WTC11 (cell line): ENCODE measurements at regions not wholly inside any gene's neighbourhood (a gene's known extent, or its start where the extent isn't known, plus 50 kb on each side); places are given as distances from the start of the nearest gene placed in this dataset.

Experiments used
- ATAC-seq: fragments of 200-7000 bp; cut with Tn5 transposase; 2 replicates; pipeline ENCODE4 v1.10.0; 2021; ENCODE audit warnings: mild to moderate bottlenecking, moderate library complexity
- CTCF ChIA-PET: fragments of 300-600 bp; sonication (Branson Sonifier 250); formaldehyde crosslinking; loops from one replicate; lab custom pipeline; 2021; ENCODE audit warnings: antibody characterized with exemption; lab: Charles Lee
- POLR2A ChIA-PET: fragments of 350-600 bp; sonication (Branson Sonifier 250); formaldehyde crosslinking; loops from one replicate; lab custom pipeline; 2021; ENCODE audit warnings: antibody characterized with exemption; lab: Charles Lee
- DNase-seq: peaks from one replicate; pipeline ENCODE4 v3.0.0; 2021; ENCODE audit warnings: low spot score
- H3K27ac Mint-ChIP-seq: 2 replicates; pipeline ENCODE4 v1.8.0; 2021; ENCODE audit warnings: mixed read lengths
- H3K27me3 Mint-ChIP-seq: 2 replicates; pipeline ENCODE4 v1.8.0; 2021; ENCODE audit warnings: low read depth, mild to moderate bottlenecking, moderate library complexity, mixed read lengths
- H3K36me3 Mint-ChIP-seq: 2 replicates; pipeline ENCODE4 v1.8.0; 2021; ENCODE audit warnings: mixed read lengths
- H3K4me1 Mint-ChIP-seq: 2 replicates; pipeline ENCODE4 v1.8.0; 2022; ENCODE audit warnings: mixed read lengths
- H3K4me3 Mint-ChIP-seq: 2 replicates; pipeline ENCODE4 v1.8.0; 2021; ENCODE audit warnings: mild to moderate bottlenecking, moderate library complexity, mixed read lengths
- H3K9me3 Mint-ChIP-seq: 2 replicates; pipeline ENCODE4 v1.8.0; 2021; ENCODE audit warnings: mixed read lengths
- CREB1 ChIP-seq: sonication (generic); formaldehyde crosslinking; IDR thresholded peaks from 2 replicates; pipeline ENCODE4 v1.8.0; 2023; ENCODE audit warnings: mild to moderate bottlenecking, missing genetic modification reagents
- ELF4 ChIP-seq: sonication (generic); formaldehyde crosslinking; IDR thresholded peaks from 2 replicates; pipeline ENCODE4 v1.8.1; 2022; ENCODE audit warnings: low read depth, mild to moderate bottlenecking, moderate library complexity, missing genetic modification reagents
- EMX1 ChIP-seq: fragments of 250-450 bp; sonication (Bioruptor Pico); IDR thresholded peaks from 2 replicates; pipeline ENCODE4 v1.8.0; 2021; ENCODE audit warnings: mild to moderate bottlenecking
- HMGA2 ChIP-seq: fragments of 250-450 bp; sonication (Bioruptor Pico); IDR thresholded peaks from 2 replicates; pipeline ENCODE4 v1.4.0; 2021; ENCODE audit warnings: mild to moderate bottlenecking, moderate library complexity
- IRF2 ChIP-seq: sonication (generic); formaldehyde crosslinking; IDR thresholded peaks from 2 replicates; pipeline ENCODE4 v1.8.0; 2022; ENCODE audit warnings: low read depth, missing genetic modification reagents, borderline replicate concordance
- MXD4 ChIP-seq: fragments of 250-450 bp; sonication (Bioruptor Pico); IDR thresholded peaks from 2 replicates; pipeline ENCODE4 v1.8.0; 2021; ENCODE audit warnings: mild to moderate bottlenecking, moderate library complexity, borderline replicate concordance
- NR1H2 ChIP-seq: sonication (generic); formaldehyde crosslinking; IDR thresholded peaks from 2 replicates; pipeline ENCODE4 v1.9.0; 2021; ENCODE audit warnings: mild to moderate bottlenecking, moderate library complexity, missing genetic modification reagents
- RORB ChIP-seq: fragments of 250-450 bp; sonication (Bioruptor Pico); IDR thresholded peaks from 2 replicates; pipeline ENCODE4 v1.9.0; 2021; ENCODE audit warnings: mild to moderate bottlenecking
- TF ChIP-seq, protein P1 (sequence below): fragments of 250-450 bp; sonication (Bioruptor Pico); IDR thresholded peaks from 2 replicates; pipeline ENCODE4 v1.9.0; 2021; ENCODE audit warnings: mild to moderate bottlenecking
- TF ChIP-seq, protein P2 (sequence below): sonication (generic); formaldehyde crosslinking; IDR thresholded peaks from 2 replicates; pipeline ENCODE4 v1.8.1; 2023; ENCODE audit warnings: mild to moderate bottlenecking, missing genetic modification reagents, moderate library complexity
- TF ChIP-seq, protein P3 (sequence below): fragments of 250-450 bp; sonication (Bioruptor Pico); IDR thresholded peaks from 2 replicates; pipeline ENCODE4 v1.9.0; 2021; ENCODE audit warnings: mild to moderate bottlenecking
- TF ChIP-seq, protein P4 (sequence below): sonication (generic); formaldehyde crosslinking; IDR thresholded peaks from 2 replicates; pipeline ENCODE4 v1.8.0; 2022; ENCODE audit warnings: missing genetic modification reagents
- TF ChIP-seq, protein P5 (sequence below): sonication (generic); formaldehyde crosslinking; conservative IDR thresholded peaks from 2 replicates; pipeline ENCODE4 v1.8.1; 2022; ENCODE audit warnings: mild to moderate bottlenecking, missing genetic modification reagents
- TF ChIP-seq, protein P6 (sequence below): sonication (generic); formaldehyde crosslinking; IDR thresholded peaks from 2 replicates; pipeline ENCODE4 v1.8.0; 2022; ENCODE audit warnings: mild to moderate bottlenecking, missing genetic modification reagents
- TF ChIP-seq, protein P7 (sequence below): sonication (generic); formaldehyde crosslinking; IDR thresholded peaks from 2 replicates; pipeline ENCODE4 v1.8.0; 2022; ENCODE audit warnings: mild to moderate bottlenecking, missing genetic modification reagents
- TF ChIP-seq, protein P8 (sequence below): sonication (generic); formaldehyde crosslinking; IDR thresholded peaks from 2 replicates; pipeline ENCODE4 v1.8.1; 2023; ENCODE audit warnings: mild to moderate bottlenecking, moderate library complexity, missing genetic modification reagents
- TF ChIP-seq, protein P9 (sequence below): fragments of 250-450 bp; sonication (Bioruptor Pico); IDR thresholded peaks from 2 replicates; pipeline ENCODE4 v1.8.0; 2021; ENCODE audit warnings: mild to moderate bottlenecking

DNA sequence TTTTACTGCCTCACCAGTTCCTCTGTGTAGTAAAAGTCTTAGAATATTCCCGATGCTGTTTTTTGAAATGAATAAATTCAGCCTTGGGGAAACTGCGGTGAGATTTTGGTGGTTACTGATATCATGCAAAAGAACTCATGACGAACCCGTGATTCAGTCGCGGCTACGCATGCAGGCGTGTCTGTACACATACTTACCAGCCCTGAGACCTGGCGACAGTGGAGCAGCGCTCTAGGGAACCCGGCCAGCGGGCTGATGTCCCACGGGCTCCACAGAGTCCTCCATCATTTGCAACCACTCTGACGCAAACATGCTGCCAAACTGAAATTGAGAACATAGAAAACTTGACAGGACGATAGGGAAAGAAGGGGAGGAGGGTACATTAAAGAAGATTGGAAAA is 315.6 kb upstream of the DAB2 start (continued):
- TF ChIP-seq, protein P1, sequence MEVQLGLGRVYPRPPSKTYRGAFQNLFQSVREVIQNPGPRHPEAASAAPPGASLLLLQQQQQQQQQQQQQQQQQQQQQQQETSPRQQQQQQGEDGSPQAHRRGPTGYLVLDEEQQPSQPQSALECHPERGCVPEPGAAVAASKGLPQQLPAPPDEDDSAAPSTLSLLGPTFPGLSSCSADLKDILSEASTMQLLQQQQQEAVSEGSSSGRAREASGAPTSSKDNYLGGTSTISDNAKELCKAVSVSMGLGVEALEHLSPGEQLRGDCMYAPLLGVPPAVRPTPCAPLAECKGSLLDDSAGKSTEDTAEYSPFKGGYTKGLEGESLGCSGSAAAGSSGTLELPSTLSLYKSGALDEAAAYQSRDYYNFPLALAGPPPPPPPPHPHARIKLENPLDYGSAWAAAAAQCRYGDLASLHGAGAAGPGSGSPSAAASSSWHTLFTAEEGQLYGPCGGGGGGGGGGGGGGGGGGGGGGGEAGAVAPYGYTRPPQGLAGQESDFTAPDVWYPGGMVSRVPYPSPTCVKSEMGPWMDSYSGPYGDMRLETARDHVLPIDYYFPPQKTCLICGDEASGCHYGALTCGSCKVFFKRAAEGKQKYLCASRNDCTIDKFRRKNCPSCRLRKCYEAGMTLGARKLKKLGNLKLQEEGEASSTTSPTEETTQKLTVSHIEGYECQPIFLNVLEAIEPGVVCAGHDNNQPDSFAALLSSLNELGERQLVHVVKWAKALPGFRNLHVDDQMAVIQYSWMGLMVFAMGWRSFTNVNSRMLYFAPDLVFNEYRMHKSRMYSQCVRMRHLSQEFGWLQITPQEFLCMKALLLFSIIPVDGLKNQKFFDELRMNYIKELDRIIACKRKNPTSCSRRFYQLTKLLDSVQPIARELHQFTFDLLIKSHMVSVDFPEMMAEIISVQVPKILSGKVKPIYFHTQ (CRISPR knock-in tag), result no peak
- TF ChIP-seq, protein P2, sequence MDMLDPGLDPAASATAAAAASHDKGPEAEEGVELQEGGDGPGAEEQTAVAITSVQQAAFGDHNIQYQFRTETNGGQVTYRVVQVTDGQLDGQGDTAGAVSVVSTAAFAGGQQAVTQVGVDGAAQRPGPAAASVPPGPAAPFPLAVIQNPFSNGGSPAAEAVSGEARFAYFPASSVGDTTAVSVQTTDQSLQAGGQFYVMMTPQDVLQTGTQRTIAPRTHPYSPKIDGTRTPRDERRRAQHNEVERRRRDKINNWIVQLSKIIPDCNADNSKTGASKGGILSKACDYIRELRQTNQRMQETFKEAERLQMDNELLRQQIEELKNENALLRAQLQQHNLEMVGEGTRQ (CRISPR knock-in tag), result no peak
- TF ChIP-seq RORB (CRISPR knock-in tag) (no peak), ELF4 (CRISPR knock-in tag) (no peak), MXD4 (CRISPR knock-in tag) (no peak)
- TF ChIP-seq, protein P3, sequence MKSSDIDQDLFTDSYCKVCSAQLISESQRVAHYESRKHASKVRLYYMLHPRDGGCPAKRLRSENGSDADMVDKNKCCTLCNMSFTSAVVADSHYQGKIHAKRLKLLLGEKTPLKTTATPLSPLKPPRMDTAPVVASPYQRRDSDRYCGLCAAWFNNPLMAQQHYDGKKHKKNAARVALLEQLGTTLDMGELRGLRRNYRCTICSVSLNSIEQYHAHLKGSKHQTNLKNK (CRISPR knock-in tag), result no peak
- TF ChIP-seq, protein P4, sequence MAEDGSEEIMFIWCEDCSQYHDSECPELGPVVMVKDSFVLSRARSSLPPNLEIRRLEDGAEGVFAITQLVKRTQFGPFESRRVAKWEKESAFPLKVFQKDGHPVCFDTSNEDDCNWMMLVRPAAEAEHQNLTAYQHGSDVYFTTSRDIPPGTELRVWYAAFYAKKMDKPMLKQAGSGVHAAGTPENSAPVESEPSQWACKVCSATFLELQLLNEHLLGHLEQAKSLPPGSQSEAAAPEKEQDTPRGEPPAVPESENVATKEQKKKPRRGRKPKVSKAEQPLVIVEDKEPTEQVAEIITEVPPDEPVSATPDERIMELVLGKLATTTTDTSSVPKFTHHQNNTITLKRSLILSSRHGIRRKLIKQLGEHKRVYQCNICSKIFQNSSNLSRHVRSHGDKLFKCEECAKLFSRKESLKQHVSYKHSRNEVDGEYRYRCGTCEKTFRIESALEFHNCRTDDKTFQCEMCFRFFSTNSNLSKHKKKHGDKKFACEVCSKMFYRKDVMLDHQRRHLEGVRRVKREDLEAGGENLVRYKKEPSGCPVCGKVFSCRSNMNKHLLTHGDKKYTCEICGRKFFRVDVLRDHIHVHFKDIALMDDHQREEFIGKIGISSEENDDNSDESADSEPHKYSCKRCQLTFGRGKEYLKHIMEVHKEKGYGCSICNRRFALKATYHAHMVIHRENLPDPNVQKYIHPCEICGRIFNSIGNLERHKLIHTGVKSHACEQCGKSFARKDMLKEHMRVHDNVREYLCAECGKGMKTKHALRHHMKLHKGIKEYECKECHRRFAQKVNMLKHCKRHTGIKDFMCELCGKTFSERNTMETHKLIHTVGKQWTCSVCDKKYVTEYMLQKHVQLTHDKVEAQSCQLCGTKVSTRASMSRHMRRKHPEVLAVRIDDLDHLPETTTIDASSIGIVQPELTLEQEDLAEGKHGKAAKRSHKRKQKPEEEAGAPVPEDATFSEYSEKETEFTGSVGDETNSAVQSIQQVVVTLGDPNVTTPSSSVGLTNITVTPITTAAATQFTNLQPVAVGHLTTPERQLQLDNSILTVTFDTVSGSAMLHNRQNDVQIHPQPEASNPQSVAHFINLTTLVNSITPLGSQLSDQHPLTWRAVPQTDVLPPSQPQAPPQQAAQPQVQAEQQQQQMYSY (CRISPR knock-in tag), result no peak
- TF ChIP-seq, protein P5, sequence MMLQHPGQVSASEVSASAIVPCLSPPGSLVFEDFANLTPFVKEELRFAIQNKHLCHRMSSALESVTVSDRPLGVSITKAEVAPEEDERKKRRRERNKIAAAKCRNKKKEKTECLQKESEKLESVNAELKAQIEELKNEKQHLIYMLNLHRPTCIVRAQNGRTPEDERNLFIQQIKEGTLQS (CRISPR knock-in tag), result no peak

DNA sequence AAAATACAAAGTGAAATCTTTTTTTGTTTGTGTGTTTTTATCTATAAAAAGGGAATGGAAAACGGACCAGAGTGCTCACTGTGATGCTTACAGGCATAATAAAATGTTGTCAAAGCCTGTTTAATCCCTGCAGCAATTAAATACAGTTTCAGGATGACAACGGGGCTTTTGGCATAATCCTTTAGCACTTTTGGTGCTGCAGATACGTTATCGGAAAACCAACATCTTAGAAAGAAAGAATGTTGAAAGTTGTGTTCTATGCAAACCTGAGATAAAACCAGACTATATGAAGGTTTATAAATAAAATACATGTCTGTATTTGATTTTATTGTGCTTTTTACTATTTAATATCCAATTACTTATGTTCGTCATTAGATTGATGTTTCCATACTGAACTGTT is 307.4 kb upstream of the DAB2 start:
- ATAC-seq, result no peak
- Mint-ChIP-seq H3K9me3 (no peaks in the 10 kb centered on the region), H3K4me3 (no peak overlapping the region), H3K36me3 (no peaks in the 10 kb centered on the region), H3K27ac (no peak overlapping the region), H3K27me3 (no peaks in the 10 kb centered on the region), H3K4me1 (no peaks in the 10 kb centered on the region)
- POLR2A ChIA-PET, result interaction anchor here (0.8 kb wide), 1 partner anchor 41 kb away, joined by 6 read pairs; no protein-coding TSS in a partner anchor
- CTCF ChIA-PET, result no interaction called here
- DNase-seq, result no peak
- TF ChIP-seq, protein P6, sequence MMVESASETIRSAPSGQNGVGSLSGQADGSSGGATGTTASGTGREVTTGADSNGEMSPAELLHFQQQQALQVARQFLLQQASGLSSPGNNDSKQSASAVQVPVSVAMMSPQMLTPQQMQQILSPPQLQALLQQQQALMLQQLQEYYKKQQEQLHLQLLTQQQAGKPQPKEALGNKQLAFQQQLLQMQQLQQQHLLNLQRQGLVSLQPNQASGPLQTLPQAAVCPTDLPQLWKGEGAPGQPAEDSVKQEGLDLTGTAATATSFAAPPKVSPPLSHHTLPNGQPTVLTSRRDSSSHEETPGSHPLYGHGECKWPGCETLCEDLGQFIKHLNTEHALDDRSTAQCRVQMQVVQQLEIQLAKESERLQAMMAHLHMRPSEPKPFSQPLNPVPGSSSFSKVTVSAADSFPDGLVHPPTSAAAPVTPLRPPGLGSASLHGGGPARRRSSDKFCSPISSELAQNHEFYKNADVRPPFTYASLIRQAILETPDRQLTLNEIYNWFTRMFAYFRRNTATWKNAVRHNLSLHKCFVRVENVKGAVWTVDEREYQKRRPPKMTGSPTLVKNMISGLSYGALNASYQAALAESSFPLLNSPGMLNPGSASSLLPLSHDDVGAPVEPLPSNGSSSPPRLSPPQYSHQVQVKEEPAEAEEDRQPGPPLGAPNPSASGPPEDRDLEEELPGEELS, result no peak
- TF ChIP-seq, protein P7, sequence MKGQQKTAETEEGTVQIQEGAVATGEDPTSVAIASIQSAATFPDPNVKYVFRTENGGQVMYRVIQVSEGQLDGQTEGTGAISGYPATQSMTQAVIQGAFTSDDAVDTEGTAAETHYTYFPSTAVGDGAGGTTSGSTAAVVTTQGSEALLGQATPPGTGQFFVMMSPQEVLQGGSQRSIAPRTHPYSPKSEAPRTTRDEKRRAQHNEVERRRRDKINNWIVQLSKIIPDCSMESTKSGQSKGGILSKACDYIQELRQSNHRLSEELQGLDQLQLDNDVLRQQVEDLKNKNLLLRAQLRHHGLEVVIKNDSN (CRISPR knock-in tag), result no peak
- TF ChIP-seq EMX1 (CRISPR knock-in tag), result no peak
- no peak for TF ChIP-seq IRF2 (CRISPR knock-in tag)
- TF ChIP-seq HMGA2 (CRISPR knock-in tag), result no peak
- TF ChIP-seq, protein P4 (CRISPR knock-in tag), result no peak
- TF ChIP-seq, protein P8, sequence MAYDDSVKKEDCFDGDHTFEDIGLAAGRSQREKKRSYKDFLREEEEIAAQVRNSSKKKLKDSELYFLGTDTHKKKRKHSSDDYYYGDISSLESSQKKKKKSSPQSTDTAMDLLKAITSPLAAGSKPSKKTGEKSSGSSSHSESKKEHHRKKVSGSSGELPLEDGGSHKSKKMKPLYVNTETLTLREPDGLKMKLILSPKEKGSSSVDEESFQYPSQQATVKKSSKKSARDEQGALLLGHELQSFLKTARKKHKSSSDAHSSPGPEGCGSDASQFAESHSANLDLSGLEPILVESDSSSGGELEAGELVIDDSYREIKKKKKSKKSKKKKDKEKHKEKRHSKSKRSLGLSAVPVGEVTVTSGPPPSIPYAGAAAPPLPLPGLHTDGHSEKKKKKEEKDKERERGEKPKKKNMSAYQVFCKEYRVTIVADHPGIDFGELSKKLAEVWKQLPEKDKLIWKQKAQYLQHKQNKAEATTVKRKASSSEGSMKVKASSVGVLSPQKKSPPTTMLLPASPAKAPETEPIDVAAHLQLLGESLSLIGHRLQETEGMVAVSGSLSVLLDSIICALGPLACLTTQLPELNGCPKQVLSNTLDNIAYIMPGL (CRISPR knock-in tag), result no peak
- TF ChIP-seq CREB1 (CRISPR knock-in tag), result no peak
- TF ChIP-seq, protein P9, sequence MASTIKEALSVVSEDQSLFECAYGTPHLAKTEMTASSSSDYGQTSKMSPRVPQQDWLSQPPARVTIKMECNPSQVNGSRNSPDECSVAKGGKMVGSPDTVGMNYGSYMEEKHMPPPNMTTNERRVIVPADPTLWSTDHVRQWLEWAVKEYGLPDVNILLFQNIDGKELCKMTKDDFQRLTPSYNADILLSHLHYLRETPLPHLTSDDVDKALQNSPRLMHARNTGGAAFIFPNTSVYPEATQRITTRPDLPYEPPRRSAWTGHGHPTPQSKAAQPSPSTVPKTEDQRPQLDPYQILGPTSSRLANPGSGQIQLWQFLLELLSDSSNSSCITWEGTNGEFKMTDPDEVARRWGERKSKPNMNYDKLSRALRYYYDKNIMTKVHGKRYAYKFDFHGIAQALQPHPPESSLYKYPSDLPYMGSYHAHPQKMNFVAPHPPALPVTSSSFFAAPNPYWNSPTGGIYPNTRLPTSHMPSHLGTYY (CRISPR knock-in tag), result no peak
- no peak for TF ChIP-seq NR1H2 (CRISPR knock-in tag)
- TF ChIP-seq, protein P5 (CRISPR knock-in tag), result no peak
